SK-N-SH treated with all-trans-retinoic acid at 6 μM for 48 hours (cell line): ENCODE measurements at regions not wholly inside any gene's neighbourhood (a gene's known extent, or its start where the extent isn't known, plus 50 kb on each side); places are given as distances from the start of the nearest gene placed in this dataset.

Experiments
- ARNTL ChIP-seq: fragments of 450-650 bp; formaldehyde crosslinking; IDR thresholded peaks from 2 replicates; pipeline ENCODE4 v1.5.0; 2020; ENCODE audit warnings: low read depth, mild to moderate bottlenecking, moderate library complexity, borderline replicate concordance
- BACH2 ChIP-seq: fragments of 250-450 bp; sonication (Bioruptor Pico); IDR thresholded peaks from 2 replicates; pipeline ENCODE4 v1.9.0; 2021; ENCODE audit warnings: mild to moderate bottlenecking, borderline replicate concordance
- GLIS3 ChIP-seq: fragments of 250-450 bp; sonication (Bioruptor Pico); IDR thresholded peaks from 2 replicates; pipeline ENCODE4 v1.5.0; 2020; ENCODE audit warnings: mild to moderate bottlenecking, moderate library complexity
- ISL1 ChIP-seq: fragments of 250-450 bp; sonication (Bioruptor Pico); IDR thresholded peaks from 2 replicates; pipeline ENCODE4 v2.1.2; 2022; ENCODE audit warnings: mild to moderate bottlenecking, moderate library complexity
- OSR1 ChIP-seq: fragments of 250-450 bp; sonication (Bioruptor Pico); IDR thresholded peaks from 2 replicates; pipeline ENCODE4 v1.8.0; 2022; ENCODE audit warnings: moderate library complexity, mild to moderate bottlenecking, inconsistent platforms
- RARB ChIP-seq: fragments of 250-450 bp; sonication (Bioruptor Pico); IDR thresholded peaks from 2 replicates; pipeline ENCODE4 v1.8.0; 2021; ENCODE audit warnings: mild to moderate bottlenecking, moderate library complexity
- ZC3H10 ChIP-seq: fragments of 250-450 bp; sonication (Bioruptor Pico); IDR thresholded peaks from 2 replicates; pipeline ENCODE4 v1.5.1; 2021; ENCODE audit warnings: mild to moderate bottlenecking, moderate library complexity
- ZFP3 ChIP-seq: fragments of 250-450 bp; sonication (Bioruptor Pico); IDR thresholded peaks from 2 replicates; pipeline ENCODE4 v1.5.0; 2020; ENCODE audit warnings: mild to moderate bottlenecking, moderate library complexity
- ZFP30 ChIP-seq: fragments of 450-650 bp; formaldehyde crosslinking; IDR thresholded peaks from 2 replicates; pipeline ENCODE4 v1.5.0; 2022; ENCODE audit warnings: mild to moderate bottlenecking, moderate library complexity
- ZNF8 ChIP-seq: fragments of 450-650 bp; formaldehyde crosslinking; IDR thresholded peaks from 2 replicates; pipeline ENCODE4 v1.5.0; 2020; ENCODE audit warnings: mild to moderate bottlenecking, moderate library complexity
- TF ChIP-seq, protein P1 (sequence below): fragments of 250-450 bp; sonication (Bioruptor Pico); IDR thresholded peaks from 2 replicates; pipeline ENCODE4 v1.5.1; 2020; ENCODE audit warnings: low read depth, mild to moderate bottlenecking, moderate library complexity
- TF ChIP-seq, protein P2 (sequence below): fragments of 250-450 bp; sonication (Bioruptor Pico); IDR thresholded peaks from 2 replicates; pipeline ENCODE4 v1.8.0; 2020; ENCODE audit warnings: mild to moderate bottlenecking, moderate library complexity, borderline replicate concordance
- TF ChIP-seq, protein P3 (sequence below): fragments of 250-450 bp; sonication (Bioruptor Pico); IDR thresholded peaks from 2 replicates; pipeline ENCODE4 v1.5.1; 2021; ENCODE audit warnings: mild to moderate bottlenecking, moderate library complexity
- TF ChIP-seq, protein P4 (sequence below): fragments of 250-450 bp; sonication (Bioruptor Pico); IDR thresholded peaks from 2 replicates; pipeline ENCODE4 v1.5.0; 2020; ENCODE audit warnings: mild to moderate bottlenecking, moderate library complexity

DNA sequence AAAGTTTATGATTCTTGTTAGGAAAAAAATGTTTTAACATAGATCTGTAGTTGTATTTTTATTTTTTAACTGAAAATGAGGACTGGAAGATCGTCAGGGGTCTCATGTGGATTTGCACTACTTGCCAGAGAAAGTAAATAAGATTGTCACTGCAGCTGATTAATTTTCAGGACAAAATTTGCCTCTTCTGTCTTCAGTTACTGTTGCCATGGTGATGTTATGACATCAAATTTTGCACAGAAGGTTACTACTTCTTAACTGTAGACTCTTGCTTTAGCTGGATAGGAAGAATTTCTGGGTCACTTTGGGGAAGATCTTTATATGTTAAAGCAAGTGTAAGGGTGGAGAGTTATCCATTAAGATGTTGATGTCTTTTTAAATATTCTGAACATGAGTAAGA is 82.2 kb upstream of the WDR72 start:
- TF ChIP-seq ZFP3 (CRISPR knock-in tag) (no peak), RARB (CRISPR knock-in tag) (no peak), GLIS3 (CRISPR knock-in tag) (no peak), ZNF8 (no peak), ISL1 (CRISPR knock-in tag) (no peak), ARNTL (CRISPR knock-in tag) (no peak), ZFP30 (CRISPR knock-in tag) (no peak), ZC3H10 (CRISPR knock-in tag) (no peak), OSR1 (CRISPR knock-in tag) (no peak), BACH2 (CRISPR knock-in tag) (no peak)
- TF ChIP-seq, protein P1, sequence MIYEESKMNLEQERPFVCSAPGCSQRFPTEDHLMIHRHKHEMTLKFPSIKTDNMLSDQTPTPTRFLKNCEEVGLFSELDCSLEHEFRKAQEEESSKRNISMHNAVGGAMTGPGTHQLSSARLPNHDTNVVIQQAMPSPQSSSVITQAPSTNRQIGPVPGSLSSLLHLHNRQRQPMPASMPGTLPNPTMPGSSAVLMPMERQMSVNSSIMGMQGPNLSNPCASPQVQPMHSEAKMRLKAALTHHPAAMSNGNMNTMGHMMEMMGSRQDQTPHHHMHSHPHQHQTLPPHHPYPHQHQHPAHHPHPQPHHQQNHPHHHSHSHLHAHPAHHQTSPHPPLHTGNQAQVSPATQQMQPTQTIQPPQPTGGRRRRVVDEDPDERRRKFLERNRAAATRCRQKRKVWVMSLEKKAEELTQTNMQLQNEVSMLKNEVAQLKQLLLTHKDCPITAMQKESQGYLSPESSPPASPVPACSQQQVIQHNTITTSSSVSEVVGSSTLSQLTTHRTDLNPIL (CRISPR knock-in tag), result no peak
- TF ChIP-seq, protein P2, sequence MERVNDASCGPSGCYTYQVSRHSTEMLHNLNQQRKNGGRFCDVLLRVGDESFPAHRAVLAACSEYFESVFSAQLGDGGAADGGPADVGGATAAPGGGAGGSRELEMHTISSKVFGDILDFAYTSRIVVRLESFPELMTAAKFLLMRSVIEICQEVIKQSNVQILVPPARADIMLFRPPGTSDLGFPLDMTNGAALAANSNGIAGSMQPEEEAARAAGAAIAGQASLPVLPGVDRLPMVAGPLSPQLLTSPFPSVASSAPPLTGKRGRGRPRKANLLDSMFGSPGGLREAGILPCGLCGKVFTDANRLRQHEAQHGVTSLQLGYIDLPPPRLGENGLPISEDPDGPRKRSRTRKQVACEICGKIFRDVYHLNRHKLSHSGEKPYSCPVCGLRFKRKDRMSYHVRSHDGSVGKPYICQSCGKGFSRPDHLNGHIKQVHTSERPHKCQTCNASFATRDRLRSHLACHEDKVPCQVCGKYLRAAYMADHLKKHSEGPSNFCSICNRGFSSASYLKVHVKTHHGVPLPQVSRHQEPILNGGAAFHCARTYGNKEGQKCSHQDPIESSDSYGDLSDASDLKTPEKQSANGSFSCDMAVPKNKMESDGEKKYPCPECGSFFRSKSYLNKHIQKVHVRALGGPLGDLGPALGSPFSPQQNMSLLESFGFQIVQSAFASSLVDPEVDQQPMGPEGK (CRISPR knock-in tag), result no peak
- TF ChIP-seq, protein P3, sequence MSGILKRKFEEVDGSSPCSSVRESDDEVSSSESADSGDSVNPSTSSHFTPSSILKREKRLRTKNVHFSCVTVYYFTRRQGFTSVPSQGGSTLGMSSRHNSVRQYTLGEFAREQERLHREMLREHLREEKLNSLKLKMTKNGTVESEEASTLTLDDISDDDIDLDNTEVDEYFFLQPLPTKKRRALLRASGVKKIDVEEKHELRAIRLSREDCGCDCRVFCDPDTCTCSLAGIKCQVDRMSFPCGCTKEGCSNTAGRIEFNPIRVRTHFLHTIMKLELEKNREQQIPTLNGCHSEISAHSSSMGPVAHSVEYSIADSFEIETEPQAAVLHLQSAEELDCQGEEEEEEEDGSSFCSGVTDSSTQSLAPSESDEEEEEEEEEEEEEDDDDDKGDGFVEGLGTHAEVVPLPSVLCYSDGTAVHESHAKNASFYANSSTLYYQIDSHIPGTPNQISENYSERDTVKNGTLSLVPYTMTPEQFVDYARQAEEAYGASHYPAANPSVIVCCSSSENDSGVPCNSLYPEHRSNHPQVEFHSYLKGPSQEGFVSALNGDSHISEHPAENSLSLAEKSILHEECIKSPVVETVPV, result no peak
- TF ChIP-seq, protein P4, sequence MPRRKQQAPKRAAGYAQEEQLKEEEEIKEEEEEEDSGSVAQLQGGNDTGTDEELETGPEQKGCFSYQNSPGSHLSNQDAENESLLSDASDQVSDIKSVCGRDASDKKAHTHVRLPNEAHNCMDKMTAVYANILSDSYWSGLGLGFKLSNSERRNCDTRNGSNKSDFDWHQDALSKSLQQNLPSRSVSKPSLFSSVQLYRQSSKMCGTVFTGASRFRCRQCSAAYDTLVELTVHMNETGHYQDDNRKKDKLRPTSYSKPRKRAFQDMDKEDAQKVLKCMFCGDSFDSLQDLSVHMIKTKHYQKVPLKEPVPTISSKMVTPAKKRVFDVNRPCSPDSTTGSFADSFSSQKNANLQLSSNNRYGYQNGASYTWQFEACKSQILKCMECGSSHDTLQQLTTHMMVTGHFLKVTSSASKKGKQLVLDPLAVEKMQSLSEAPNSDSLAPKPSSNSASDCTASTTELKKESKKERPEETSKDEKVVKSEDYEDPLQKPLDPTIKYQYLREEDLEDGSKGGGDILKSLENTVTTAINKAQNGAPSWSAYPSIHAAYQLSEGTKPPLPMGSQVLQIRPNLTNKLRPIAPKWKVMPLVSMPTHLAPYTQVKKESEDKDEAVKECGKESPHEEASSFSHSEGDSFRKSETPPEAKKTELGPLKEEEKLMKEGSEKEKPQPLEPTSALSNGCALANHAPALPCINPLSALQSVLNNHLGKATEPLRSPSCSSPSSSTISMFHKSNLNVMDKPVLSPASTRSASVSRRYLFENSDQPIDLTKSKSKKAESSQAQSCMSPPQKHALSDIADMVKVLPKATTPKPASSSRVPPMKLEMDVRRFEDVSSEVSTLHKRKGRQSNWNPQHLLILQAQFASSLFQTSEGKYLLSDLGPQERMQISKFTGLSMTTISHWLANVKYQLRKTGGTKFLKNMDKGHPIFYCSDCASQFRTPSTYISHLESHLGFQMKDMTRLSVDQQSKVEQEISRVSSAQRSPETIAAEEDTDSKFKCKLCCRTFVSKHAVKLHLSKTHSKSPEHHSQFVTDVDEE (CRISPR knock-in tag), result no peak
